ENCODE measurements at regions not wholly inside any gene's neighbourhood (a gene's known extent, or its start where the extent isn't known, plus 50 kb on each side); places are given as distances from the start of the nearest gene placed in this dataset.

- Histone ChIP-seq H3K9me3 (ENCODE audit: control insufficient read depth, insufficient read depth, low read length) (no peaks in the 10 kb centered on the region), H3K4me1 (ENCODE audit: insufficient read depth, low read length) (no peaks in the 10 kb centered on the region), H3K36me3 (ENCODE audit: insufficient read depth, low read length) (no peaks in the 10 kb centered on the region), H3K9ac (ENCODE audit: low read depth, low read length) (no peak overlapping the region)
These were observed 1169.2 kb downstream of the GRIK2 start for GRCh38 chr6:102562713-102563112.

- Histone ChIP-seq H3K36me3 (ENCODE audit: insufficient read depth, low read length) (no peaks in the 10 kb centered on the region), H3K9me3 (ENCODE audit: control insufficient read depth, insufficient read depth, low read length) (no peaks in the 10 kb centered on the region), H3K4me1 (ENCODE audit: insufficient read depth, low read length) (no peaks in the 10 kb centered on the region), H3K9ac (ENCODE audit: low read depth, low read length) (no peak overlapping the region)
These were observed 1159.7 kb downstream of the GRIK2 start for GRCh38 chr6:102553214-102553613.

DNA sequence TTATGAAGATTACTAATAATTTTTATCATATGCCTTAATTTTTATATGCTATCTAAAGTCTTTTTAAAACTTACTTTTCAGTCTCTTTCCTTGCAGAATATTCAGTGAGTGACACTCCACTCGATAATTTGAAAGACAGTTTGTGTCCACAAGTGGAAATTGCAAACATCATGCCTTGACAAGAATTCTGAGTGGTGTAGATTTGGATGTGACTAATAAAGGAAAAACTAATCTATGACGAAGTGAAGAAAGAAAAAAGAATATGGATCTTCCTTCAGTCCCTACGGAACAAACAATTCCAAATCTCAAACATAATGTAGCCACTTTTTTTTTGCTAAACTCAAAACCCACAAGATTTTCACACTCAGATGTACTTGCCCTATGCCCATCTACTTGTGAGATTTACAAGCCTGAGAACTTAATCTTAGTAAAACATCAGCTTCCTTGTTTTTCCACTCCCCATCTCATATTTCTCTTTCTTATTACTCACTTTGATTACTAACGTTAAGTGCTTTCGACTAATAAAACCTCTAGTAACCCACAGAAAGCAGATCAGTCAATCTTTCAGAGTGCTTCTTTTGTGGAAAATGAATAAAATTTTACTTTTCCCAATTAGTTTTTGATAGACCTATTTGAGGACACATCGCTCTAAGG, 1155.8 kb downstream of the GRIK2 start:
- no peaks in the 10 kb centered on the region for H3K36me3 ChIP-seq (ENCODE audit: insufficient read depth, low read length)
- no peak overlapping the region for H3K9ac ChIP-seq (ENCODE audit: low read depth, low read length)
- no peaks in the 10 kb centered on the region for H3K9me3 ChIP-seq (ENCODE audit: control insufficient read depth, insufficient read depth, low read length)
- H3K4me1 ChIP-seq (ENCODE audit: insufficient read depth, low read length): no peaks in the 10 kb centered on the region

DNA sequence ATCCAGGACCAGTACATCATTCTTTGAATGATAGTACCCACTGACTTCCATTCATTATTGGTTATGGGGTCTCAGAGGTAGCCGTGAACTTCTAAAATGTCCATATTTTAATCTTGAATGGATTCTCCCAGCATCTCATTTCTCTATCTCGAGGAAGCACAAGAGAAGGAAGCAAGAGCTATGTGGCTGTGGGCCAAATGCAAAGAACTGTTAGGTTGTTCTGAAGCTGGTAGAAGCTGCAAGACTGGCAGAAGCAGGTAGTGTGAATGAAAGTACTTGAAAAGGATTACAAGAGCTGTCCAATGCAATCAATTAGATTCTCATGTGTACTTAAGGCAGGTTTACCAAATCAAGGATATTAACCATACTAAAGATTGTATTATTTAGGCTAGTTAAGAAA, 1131.8 kb downstream of the GRIK2 start:
- H3K9ac ChIP-seq (ENCODE audit: low read depth, low read length): no peak overlapping the region

GRCh38 chr6:102520966-102521365, 1127.5 kb downstream of the GRIK2 start:
- no peaks in the 10 kb centered on the region for H3K4me1 ChIP-seq (ENCODE audit: insufficient read depth, low read length)
- no peak overlapping the region for H3K9ac ChIP-seq (ENCODE audit: low read depth, low read length)
- H3K36me3 ChIP-seq (ENCODE audit: insufficient read depth, low read length): no peaks in the 10 kb centered on the region
- H3K9me3 ChIP-seq (ENCODE audit: control insufficient read depth, insufficient read depth, low read length): no peaks in the 10 kb centered on the region

More for the DNA sequence above, 1131.8 kb downstream of the GRIK2 start:
- Histone ChIP-seq H3K4me1 (ENCODE audit: insufficient read depth, low read length) (no peaks in the 10 kb centered on the region), H3K9me3 (ENCODE audit: control insufficient read depth, insufficient read depth, low read length) (no peaks in the 10 kb centered on the region; the same call in 1 of the 2 replicates), H3K36me3 (ENCODE audit: insufficient read depth, low read length) (no peaks in the 10 kb centered on the region)

GRCh38 chr6:102517506-102517905, 1124.0 kb downstream of the GRIK2 start:
- Histone ChIP-seq H3K4me1 (ENCODE audit: insufficient read depth, low read length) (no peaks in the 10 kb centered on the region), H3K36me3 (ENCODE audit: insufficient read depth, low read length) (no peaks in the 10 kb centered on the region), H3K9me3 (ENCODE audit: control insufficient read depth, insufficient read depth, low read length) (no peaks in the 10 kb centered on the region), H3K9ac (ENCODE audit: low read depth, low read length) (no peak overlapping the region)

DNA sequence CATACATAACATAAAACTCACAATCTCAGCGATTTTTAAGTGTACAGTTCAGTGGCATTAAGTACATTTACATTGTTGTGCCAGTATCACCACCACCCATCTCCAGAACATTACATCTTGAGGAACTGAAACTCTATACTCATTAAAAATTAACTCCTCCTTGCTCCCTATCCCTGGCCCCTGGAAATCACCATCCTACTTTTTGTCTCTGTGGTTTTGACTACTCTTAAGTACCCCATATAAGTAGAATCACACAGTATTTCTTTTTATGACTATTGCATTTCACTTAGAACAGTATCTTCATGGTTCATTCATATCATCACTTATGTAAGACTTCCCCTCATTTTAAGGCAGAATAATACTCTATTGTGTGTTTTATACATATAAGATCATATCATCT, 1108.1 kb downstream of the GRIK2 start:
- Histone ChIP-seq H3K9me3 (ENCODE audit: control insufficient read depth, insufficient read depth, low read length) (peaks cover 4% of the 10 kb centered on the region; the same call in 1 of the 2 replicates), H3K9ac (ENCODE audit: low read depth, low read length) (no peak overlapping the region), H3K4me1 (ENCODE audit: insufficient read depth, low read length) (no peaks in the 10 kb centered on the region), H3K36me3 (ENCODE audit: insufficient read depth, low read length) (no peaks in the 10 kb centered on the region)

GRCh38 chr6:102494808-102495207, 1101.3 kb downstream of the GRIK2 start:
- Histone ChIP-seq H3K9me3 (ENCODE audit: control insufficient read depth, insufficient read depth, low read length) (no peaks in the 10 kb centered on the region), H3K9ac (ENCODE audit: low read depth, low read length) (no peak overlapping the region), H3K4me1 (ENCODE audit: insufficient read depth, low read length) (no peaks in the 10 kb centered on the region), H3K36me3 (ENCODE audit: insufficient read depth, low read length) (no peaks in the 10 kb centered on the region)

- Histone ChIP-seq H3K9me3 (ENCODE audit: control insufficient read depth, insufficient read depth, low read length) (no peaks in the 10 kb centered on the region), H3K9ac (ENCODE audit: low read depth, low read length) (no peak overlapping the region), H3K36me3 (ENCODE audit: insufficient read depth, low read length) (no peaks in the 10 kb centered on the region), H3K4me1 (ENCODE audit: insufficient read depth, low read length) (no peaks in the 10 kb centered on the region)
These were observed 1100.0 kb downstream of the GRIK2 start for GRCh38 chr6:102493485-102493884.

DNA sequence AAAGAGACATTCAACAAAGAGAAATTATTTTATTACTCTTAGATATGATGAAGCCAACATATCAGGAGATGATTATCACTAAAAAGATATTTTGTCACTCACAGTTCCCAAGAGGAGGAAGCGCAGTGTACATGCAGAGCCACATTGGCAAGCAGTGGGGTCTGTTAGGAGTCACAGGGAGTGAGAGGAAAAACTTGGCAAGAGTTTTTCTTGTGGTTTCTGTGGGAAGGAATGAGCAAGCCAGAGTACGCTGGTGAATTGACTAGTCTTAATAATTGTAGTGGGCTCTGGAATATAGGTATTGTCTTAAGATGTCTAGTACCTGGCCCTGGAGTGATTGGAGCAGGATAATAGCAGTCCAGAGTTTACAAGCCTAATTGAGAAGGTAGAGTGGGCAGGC, 1095.2 kb downstream of the GRIK2 start:
- no peaks in the 10 kb centered on the region for H3K36me3 ChIP-seq (ENCODE audit: insufficient read depth, low read length)
- no peaks in the 10 kb centered on the region for H3K9me3 ChIP-seq (ENCODE audit: control insufficient read depth, insufficient read depth, low read length)
- no peak overlapping the region for H3K9ac ChIP-seq (ENCODE audit: low read depth, low read length)
- no peaks in the 10 kb centered on the region for H3K4me1 ChIP-seq (ENCODE audit: insufficient read depth, low read length)

- H3K9me3 ChIP-seq (ENCODE audit: control insufficient read depth, insufficient read depth, low read length): no peaks in the 10 kb centered on the region
- H3K36me3 ChIP-seq (ENCODE audit: insufficient read depth, low read length): no peaks in the 10 kb centered on the region
- no peak overlapping the region for H3K9ac ChIP-seq (ENCODE audit: low read depth, low read length)
- no peaks in the 10 kb centered on the region for H3K4me1 ChIP-seq (ENCODE audit: insufficient read depth, low read length)
These were observed 1092.0 kb downstream of the GRIK2 start for GRCh38 chr6:102485480-102485879.

DNA sequence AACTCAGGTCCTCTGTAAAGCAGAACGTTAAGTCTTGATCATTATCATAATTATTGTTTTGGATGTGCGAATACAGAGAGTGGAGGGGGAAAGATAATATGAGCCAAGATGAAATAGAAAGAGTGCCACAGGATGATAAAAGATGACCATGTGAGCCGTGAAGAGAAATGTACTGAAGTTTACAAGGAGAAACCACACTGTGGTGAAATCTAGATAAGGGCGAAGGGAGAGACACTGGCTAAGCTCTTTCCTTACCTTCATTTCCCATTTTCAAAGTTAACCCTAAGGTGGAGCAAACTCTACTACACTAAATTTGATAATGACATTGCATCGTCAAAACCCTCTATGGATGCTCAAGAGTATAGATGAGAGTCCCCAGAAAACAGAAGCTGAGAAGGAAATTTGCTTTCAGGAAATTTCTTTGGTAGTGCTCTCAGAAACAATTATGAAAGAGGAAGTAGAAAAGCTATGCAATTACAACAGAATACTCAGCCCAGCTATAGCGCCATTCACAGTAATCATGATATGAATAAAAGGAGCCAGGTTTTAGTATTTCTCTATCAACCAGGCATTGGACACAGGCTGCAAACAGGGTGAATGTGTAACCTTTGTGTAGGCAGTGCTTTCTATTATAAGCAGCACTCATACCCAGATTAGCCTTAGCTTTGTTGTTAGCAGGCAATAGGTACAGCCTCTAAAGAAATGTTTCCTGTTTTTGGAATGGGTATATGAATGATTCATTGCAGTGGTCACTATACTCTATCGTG, 1080.7 kb downstream of the GRIK2 start:
- Histone ChIP-seq H3K9ac (ENCODE audit: low read depth, low read length) (no peak overlapping the region), H3K36me3 (ENCODE audit: insufficient read depth, low read length) (no peaks in the 10 kb centered on the region), H3K4me1 (ENCODE audit: insufficient read depth, low read length) (no peaks in the 10 kb centered on the region), H3K9me3 (ENCODE audit: control insufficient read depth, insufficient read depth, low read length) (no peaks in the 10 kb centered on the region)

GRCh38 chr6:102458990-102459389, 1065.5 kb downstream of the GRIK2 start:
- no peaks in the 10 kb centered on the region for H3K4me1 ChIP-seq (ENCODE audit: insufficient read depth, low read length)
- H3K9me3 ChIP-seq (ENCODE audit: control insufficient read depth, insufficient read depth, low read length): no peaks in the 10 kb centered on the region
- no peak overlapping the region for H3K9ac ChIP-seq (ENCODE audit: low read depth, low read length)

GRCh38 chr6:102438171-102438570, 1044.7 kb downstream of the GRIK2 start:
- no peaks in the 10 kb centered on the region for H3K36me3 ChIP-seq (ENCODE audit: insufficient read depth, low read length)
- H3K4me1 ChIP-seq (ENCODE audit: insufficient read depth, low read length): no peaks in the 10 kb centered on the region
- no peak overlapping the region for H3K9ac ChIP-seq (ENCODE audit: low read depth, low read length)
- H3K9me3 ChIP-seq (ENCODE audit: control insufficient read depth, insufficient read depth, low read length): no peaks in the 10 kb centered on the region

More at GRCh38 chr6:102458990-102459389, 1065.5 kb downstream of the GRIK2 start:
- H3K36me3 ChIP-seq (ENCODE audit: insufficient read depth, low read length): no peaks in the 10 kb centered on the region

GRCh38 chr6:102417368-102417998, 1024.0 kb downstream of the GRIK2 start:
- no peak overlapping the region for H3K9ac ChIP-seq (ENCODE audit: low read depth, low read length)
- no peaks in the 10 kb centered on the region for H3K36me3 ChIP-seq (ENCODE audit: insufficient read depth, low read length)
- no peaks in the 10 kb centered on the region for H3K9me3 ChIP-seq (ENCODE audit: control insufficient read depth, insufficient read depth, low read length)
- no peaks in the 10 kb centered on the region for H3K4me1 ChIP-seq (ENCODE audit: insufficient read depth, low read length)
